RCC 7860 (cell line): ENCODE measurements at regions not wholly inside any gene's neighbourhood (a gene's known extent, or its start where the extent isn't known, plus 50 kb on each side); places are given as distances from the start of the nearest gene placed in this dataset.

ENCODE experiments used
- DNase-seq: peaks from one replicate; pipeline ENCODE4 v3.0.0-alpha.2; 2015; ENCODE audit warnings: low spot score
- FAIRE-seq: peaks from 2 replicates; lab custom pipeline; 2012; peaks lifted over from hg19 to GRCh38; lab: Jason Lieb, UNC

DNA sequence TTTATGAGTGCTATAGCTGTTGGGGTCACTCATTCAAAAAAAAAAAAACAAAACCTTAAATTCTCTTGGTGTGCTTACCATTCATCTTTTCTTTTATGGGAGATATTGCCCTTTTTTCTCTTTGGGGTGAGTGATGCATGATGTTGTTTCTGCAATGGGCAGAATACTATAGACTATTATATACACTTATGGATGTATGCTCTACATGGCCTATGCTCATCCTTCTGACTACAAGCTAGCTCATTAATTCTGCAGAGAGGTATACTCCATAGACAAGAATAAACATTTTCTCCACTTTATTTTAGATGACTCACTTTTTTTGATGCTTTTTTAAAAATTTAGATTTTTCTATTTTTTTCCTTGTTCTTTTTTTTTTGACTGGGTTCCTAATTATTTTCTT lies 160.3 kb upstream of the ANK2 start:
- FAIRE-seq, result no peak
- DNase-seq, result no peak

DNA sequence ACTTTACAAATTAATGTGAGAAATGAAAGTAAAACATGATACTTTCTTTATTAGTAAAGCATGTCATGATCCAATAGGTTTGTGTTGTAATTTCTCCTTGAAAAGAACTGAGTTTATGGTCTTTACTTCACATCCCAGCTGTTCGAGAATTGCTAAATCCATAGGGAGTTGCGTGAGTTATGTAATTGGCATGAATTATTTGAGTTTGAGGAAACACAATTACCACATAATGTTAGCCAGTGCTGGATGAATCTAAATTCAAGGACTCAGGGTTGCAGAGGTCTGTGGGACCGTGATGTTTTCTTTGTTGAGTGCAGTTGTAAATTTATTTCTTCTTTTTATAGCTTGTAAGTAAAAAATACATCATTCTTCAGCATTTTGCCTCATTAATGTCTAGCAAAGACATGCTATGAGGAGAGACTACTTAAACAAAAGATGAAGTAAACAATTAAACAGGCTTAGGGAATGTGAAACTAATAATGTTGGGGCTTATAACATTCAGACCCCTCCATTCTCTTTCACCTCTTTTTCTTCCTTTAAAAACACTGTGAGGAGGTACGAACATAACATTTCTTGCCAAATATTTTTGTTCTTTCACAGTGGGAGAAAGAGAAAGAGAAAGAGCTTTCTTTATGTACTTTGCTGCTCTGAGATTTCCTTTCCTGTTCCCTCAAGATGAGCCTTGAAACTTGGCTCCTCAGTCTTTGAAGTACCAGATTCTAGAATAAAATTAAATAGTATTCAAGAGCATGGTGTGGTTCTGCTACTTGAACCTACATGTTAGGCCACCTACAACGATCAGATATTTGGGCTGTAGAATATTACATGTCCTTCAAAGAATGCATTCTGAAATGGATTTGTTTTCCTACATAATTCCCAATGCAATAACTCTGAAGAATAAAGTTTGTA lies 159.6 kb upstream of the ANK2 start:
- DNase-seq (no peak), FAIRE-seq (no peak)

DNA sequence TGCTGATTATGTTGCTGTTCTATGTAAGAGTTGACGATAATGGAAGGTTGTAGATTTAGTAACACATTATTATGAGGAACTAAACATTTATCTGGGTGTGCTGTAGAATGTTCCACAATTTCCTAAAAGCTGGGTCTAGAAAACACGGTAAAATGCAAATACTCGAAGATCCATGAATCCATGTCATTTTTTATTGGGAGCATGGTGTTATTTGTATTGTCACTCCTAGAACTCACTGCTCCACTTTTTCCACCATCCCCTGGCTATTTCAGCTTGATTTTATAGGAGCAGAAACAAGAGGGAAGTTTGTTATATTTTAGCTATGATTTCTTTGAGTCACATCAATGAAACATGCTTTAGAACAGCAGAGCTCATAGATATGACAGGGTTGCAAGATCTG lies 155.0 kb upstream of the ANK2 start:
- no peak for DNase-seq
- FAIRE-seq, result no peak

DNA sequence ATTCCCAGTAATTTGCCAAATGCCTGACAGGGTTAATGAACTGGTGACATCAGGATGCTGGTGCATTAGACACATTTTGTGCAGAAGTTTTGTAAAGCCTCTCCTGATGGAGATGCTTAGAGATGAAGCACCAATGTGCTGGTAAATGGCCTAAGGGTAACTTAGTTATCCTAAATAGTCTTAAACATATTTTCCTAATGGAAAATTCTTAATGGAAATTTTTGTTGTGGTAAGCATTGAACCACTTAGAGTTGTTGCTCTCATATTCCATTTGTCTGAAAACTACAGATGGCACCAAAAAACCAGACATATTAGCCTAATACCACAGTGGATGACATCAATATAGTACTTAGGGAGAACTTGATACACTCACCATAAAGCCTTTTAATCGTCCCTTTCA lies 154.5 kb upstream of the ANK2 start:
- DNase-seq (no peak), FAIRE-seq (no peak)

DNA sequence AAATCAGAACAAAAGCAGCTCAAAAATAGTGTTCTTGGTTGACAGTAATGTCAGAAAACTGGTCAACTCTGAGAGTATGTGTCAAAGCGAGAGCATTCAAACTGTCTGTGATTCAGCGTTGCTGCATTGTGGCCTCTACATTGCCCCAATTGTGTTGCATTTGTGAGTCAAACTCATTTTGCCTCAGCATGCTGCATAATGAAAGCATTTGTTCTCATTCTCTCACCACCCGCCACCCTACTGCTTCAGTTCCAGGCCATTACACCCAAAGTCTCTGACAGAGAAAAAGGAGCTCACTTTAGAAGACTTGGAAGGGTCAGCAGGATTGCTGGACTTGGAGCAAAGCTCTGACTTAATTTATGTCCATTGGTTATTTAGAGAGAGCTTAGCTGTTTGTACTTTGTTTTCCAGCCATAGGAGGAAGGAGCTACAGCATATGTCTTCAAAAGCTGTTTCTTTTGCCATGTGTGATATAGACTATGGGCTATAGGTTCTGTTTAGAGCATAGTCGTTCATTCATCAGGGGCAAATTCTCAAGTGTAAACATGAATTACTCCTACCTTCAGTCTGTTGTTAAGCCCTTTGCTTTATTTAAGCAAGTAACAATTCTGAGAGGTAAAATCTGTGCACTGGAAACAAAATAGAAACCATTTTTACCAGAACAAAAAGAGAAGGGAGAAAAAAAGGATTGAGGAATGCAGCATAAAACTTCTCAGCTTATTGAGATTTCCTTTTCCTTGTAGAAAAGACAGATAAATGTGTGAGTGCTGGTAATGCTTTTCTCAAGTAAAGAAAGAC lies 153.4 kb upstream of the ANK2 start:
- DNase-seq (peak; percentile 10), FAIRE-seq (no peak)

DNA sequence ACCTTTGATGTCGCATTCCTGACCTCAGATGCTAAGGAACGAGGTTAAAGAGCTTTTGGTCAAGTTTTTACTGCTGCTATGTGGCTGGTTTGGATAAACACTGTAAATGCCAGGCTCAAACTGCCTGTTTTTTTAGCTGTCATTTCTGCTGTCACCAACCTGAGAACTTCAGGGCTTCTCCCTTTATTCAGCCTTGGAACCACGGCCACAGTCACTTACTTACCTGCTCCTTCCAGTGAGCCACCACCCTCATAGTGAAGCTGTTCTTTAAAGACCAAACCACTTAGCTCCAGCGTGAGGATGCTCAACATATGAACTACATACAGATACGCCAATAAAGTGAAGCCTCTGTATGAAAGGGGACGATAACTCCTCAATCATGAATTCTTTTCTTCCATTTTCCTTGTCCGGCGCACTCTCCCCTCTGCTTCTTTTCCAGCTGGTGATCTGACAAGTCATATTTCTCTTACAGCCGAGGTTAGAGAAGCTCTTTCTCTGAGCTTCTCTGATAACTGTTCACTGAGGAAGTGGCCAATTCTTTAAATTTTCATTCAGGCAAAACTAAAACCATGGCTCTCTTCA lies 152.8 kb upstream of the ANK2 start:
- no peak for DNase-seq
- no peak for FAIRE-seq

DNA sequence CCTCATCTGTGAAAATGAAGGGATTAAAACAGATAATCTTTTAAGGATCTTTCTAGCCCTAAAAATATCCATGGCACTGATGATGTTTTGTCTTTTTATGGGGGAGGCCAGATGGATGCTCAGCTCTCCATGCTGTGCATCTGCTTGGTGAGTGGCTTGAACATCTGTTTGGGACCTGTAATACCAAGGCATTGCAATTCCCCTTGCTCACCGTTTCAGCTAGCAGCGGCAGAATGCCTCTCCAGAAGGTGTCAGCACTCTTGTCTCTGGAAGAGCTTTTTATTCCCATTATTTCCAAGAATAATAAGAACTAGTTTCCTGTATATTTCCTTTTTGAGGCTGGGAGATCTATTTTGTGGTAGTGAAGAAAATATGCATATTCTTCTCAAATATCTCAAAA lies 151.9 kb upstream of the ANK2 start:
- no peak for DNase-seq

DNA sequence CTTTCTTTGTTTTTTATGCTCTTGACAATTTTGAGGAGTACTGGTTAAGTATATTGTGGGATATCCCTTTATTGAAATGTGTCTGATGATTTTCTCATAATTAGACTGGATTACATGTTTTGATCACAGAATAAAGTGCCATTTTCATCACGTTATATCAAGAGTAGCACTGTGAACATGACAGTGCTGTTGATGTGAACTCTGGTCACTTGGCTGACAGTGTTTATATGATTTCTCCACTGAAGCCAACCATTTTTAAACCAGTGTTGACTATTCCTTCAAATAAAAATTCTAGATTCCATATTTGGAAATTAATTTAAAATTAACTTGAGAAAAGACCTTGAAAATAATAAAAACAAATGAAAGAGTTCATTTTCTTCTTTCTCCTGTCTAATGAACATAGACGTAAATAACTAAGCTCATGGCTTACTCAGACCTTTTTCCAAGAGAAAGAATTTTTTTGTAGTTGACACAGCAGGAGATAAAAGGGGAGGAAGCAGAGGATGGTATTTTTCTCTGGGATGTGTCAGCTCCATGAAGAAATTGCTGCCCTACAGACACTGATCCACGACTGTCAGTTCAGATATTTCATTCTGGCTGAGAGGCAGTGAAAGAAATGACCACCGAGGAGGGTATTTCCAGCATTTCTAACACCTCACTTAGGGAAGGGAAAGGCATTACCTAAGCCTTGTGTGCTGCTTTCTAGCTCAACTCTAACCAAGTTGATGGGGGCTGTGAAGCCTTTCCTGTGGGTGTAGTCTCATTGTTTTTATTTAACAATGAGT lies 150.9 kb upstream of the ANK2 start:
- FAIRE-seq (no peak), DNase-seq (peak; percentile 35)

More for the DNA sequence above, 151.9 kb upstream of the ANK2 start:
- FAIRE-seq, result no peak

DNA sequence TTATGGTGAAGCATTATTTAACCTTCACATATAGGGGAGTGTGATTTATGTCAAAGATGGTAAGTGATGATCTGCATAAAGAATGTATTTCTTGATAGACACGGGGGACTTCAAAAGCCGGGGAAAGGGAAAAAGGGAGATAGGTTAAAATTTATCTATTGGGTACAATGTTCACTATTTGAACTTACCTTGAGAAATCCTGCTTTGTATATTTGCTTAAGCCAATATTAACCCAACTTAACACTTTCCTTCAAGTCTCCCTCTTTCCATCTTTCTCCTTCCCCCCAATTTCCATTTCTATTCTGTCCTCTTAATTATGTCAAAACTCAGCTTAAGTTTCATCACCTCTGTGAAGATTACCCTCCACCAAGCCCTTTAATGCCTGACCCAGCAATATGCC lies 149.0 kb upstream of the ANK2 start:
- FAIRE-seq (no peak), DNase-seq (no peak)

DNA sequence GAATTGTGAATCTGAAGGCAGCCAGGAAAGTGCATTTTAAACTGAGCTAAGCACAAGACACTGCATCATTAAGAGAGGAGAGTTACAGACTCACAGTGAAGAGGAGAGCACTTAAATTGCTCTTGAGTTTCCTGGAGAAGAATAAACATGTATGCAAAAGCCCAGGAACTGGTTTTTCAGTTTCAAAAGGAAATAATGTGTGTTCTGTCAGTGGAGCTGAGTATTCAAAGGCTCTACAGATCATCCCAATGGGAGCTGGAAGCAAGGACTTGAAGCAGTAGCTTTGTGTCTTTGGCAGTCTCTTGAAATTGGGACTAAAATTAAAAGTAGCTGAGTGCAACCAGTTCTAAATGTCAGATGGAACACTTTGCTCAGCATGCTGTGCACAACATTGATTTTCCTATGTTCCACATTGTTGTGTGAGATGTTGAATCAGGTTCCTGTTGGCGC lies 147.5 kb upstream of the ANK2 start:
- no peak for DNase-seq
- no peak for FAIRE-seq

DNA sequence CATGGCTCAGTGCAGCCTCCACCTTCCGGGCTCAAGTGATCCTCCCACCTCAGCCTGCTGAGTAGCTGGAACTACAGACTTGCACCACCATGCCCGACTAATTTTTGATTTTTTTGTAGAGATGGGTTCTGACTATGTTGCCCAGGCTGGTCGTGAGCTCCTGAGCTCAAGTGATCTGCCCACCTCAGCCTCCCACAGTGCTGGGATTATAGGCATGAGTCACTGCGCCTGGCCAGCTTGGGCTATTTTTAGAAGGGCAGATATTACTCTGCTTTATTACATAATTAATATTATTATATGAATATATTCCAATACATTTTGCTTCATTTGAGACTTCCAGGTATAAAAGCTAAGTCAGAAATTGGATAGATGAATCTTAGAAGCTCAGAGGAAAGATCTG lies 143.7 kb upstream of the ANK2 start:
- DNase-seq (no peak), FAIRE-seq (no peak)

DNA sequence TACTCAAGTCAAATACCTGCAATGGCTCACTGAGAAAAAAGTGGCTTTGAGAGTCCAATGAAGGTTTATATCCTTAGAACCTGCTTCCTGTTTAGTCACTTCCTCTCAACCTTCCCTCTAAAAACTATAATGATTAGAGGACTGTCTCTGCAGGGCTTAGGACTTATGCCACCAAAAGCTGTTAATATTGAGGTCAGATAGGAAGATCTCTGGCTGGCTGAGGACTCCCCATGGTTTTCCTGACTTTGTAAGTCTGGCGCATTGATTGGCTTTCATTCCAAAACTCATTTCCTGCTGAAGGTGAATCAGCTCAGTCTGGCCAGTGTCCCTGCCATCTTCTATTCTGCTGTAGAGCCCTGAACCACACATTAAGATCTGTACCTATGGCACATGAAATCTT lies 140.9 kb upstream of the ANK2 start:
- no peak for DNase-seq
- no peak for FAIRE-seq

DNA sequence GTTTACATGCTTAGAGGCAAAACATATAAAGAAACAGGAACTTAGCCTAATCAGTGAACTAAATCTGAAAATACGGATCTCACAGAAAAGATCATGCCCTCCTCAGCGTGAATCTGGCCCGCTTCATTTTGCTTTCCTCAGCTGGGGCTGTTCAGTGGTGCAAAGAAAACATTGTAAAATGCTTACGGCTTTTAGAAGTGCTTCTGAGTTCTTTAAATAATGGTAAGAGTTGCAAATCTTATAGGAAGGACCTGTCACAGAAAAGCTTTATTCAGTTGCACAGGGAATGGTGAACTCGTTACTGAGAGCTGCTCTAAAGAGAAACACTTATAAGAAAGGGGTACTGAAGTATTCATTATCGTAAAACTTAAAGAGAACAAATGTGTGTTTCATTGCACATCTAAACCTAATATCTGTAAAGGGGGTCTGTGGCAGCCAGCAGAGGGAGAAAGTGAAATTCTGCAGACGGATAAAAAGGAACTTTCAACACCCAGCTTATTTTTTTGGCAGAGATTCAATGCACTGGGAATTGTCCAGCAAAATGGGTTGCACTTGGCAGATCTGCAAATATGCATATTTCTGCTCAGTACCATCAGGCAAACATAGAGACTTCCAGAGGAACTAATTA lies 139.2 kb upstream of the ANK2 start:
- FAIRE-seq (no peak), DNase-seq (no peak)

DNA sequence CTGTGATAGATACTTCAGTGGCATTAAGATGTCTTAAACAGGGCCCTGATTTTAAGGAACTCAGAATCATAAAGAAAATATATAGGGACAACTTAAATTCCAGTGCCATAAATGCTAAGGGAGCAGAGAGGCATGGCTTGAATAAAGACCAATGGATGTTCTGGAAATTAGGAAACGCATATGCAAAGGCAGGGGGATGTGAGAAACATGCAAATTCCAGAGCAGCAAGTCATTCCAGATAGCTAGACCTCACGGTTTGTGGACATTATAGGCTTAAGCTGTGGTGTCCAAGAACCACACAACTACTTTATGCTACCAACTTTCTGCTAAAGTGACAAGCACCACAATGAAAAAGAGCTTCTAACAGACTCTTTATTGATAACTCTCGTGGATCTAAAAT lies 132.6 kb upstream of the ANK2 start:
- no peak for DNase-seq
- FAIRE-seq, result no peak

DNA sequence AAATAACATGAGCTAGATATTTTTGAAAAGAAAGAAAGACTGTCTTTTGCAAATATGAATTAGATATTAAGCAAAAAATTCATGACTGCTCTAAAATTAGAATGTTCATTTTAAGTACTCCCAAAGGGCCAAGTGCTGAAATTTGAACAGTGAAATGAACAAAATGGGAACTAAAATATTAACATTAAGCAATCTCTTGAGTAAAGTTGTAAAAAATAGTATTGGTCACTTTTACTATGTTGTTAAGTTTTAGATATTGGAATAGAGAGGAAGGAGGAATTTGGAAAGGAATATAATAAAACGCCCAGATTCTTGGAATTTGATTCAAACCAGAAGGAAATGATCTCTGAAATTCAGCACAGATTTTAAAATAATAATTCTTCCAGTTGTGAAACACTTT lies 125.9 kb upstream of the ANK2 start:
- no peak for FAIRE-seq

DNA sequence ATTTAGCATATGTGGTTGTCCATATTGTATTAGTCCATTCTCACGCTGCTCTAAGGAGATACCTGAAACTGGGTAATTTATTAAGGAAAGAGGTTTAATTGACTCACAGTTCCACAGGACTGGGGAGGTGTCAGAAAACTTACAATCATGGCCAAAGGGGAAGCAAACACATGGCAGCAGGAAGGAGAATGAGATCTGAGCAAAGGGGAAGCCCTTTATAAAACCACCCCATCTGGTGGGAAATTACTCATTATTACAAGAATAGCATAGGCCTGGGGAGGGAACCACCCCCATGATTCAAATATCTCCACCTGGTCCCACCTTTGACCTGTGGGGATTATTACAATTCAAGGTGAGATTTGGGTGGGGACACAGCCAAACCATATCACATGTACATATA lies 122.6 kb upstream of the ANK2 start:
- DNase-seq (no peak), FAIRE-seq (no peak)

More for the DNA sequence above, 125.9 kb upstream of the ANK2 start:
- DNase-seq, result no peak

DNA sequence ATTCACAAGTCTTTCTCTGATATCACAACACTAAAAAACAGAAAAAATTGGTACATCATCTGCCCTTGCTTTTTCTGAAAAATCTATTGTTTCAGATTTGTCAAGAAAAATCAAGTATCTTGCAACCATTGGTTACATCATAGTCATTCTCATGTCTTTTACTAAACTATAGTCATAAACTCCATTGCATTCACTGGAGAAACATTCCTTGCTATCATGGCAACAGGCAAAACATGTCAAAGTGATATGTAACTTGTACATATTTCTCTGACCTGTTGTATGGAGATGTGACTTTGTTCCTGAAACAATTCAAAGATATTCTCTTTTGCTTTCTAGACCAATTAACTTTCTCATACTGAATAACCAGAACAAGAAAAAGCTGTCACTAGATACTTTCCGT lies 121.9 kb upstream of the ANK2 start:
- FAIRE-seq, result no peak
- no peak for DNase-seq

DNA sequence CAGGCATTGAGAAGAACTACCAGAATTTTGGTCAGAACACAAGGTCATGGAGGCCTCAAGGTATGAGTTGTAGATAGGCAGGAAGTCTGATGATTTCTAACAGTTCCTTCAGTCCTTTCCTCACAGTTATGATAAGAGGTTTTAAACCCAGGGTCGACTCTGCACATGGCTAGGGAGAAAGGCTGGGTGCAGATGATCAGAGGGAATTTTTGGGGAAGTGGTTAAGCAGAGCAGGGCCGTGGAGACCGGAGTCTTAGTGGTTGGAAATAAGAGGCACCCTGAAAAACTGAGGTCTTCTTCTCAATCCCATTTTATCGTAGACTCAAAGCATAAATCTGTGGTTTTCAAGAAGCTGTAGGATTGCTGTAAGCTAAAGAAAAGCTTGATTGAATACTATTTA lies 118.5 kb upstream of the ANK2 start:
- no peak for FAIRE-seq
- no peak for DNase-seq

DNA sequence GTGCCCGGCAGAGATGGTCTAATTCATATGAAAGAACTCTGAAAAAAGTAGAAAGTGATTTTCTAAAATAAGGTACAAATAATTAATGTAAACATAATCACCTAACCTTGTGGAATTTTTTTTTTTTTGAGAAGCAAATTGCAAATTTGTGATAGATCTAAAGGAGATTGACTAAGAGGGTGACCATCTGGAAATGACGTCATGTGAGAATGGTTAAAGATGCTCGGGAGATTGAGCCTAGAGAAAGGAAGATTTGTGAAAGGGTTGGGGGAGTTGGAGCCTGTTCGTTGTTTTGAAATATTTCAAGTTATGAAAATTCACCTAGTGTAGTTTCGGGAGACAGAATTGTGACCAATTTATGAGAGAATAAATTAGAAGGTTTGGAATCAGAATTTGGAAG lies 115.7 kb upstream of the ANK2 start:
- FAIRE-seq (no peak), DNase-seq (no peak)

DNA sequence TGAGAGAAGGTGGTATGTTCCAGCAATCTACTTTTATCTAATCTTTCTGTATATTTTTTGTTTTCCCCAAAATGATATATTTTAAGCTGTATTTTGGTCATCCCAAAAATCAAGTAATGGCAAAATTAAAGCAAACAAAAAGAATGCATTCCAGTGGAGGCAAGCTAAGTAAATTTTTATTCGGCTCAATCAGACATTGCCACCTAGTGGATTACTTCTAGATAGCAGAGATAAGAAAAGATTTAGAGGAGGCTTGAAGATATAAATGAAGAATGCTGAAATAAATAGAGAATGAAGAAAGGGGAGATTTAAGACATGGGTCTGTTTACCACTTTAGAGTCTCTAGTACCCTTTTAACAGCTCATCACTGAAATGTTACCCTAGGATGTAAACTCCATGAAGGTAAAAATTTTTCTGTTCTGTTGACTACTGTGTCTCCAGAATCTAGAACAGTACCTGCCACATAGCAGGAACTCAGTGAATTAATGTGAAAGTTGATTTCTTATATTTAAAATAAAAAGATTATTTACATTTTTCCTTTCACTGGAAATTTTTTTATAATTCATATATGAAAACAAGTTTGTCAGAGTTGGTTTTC lies 110.9 kb upstream of the ANK2 start:
- peak; percentile 74 for FAIRE-seq
- peak; percentile 23 for DNase-seq
